Activated CD4-positive, alpha-beta memory T cell treated with anti-CD3 and anti-CD28 coated beads, Interleukin-2, amount 10 ng/mL, durations not matched to agents 7 days and 5 days (primary cell): ENCODE measurements at regions not wholly inside any gene's neighbourhood (a gene's known extent, or its start where the extent isn't known, plus 50 kb on each side); places are given as distances from the start of the nearest gene placed in this dataset.

Source experiments
- CTCF ChIA-PET: fragments of 350-600 bp; sonication (Branson Sonifier 250); formaldehyde crosslinking; loops from one replicate; lab custom pipeline; 2021; ENCODE audit warnings: antibody characterized with exemption, inconsistent platforms; lab: Charles Lee
- POLR2A ChIA-PET: fragments of 350-600 bp; sonication (Branson Sonifier 250); formaldehyde crosslinking; loops from one replicate; lab custom pipeline; 2021; ENCODE audit warnings: antibody characterized with exemption; lab: Charles Lee
- DNase-seq: peaks from one replicate; pipeline ENCODE4 v3.0.0-alpha.2; 2020
- H3K27ac Mint-ChIP-seq: one replicate; pipeline ENCODE4 v1.8.0; 2021; ENCODE audit warnings: mild to moderate bottlenecking, mixed read lengths
- H3K27me3 Mint-ChIP-seq: one replicate; pipeline ENCODE4 v1.8.0; 2021; ENCODE audit warnings: mixed read lengths
- H3K36me3 Mint-ChIP-seq: one replicate; pipeline ENCODE4 v1.8.0; 2021; ENCODE audit warnings: low read depth, mixed read lengths
- H3K4me1 Mint-ChIP-seq: one replicate; pipeline ENCODE4 v1.8.0; 2021; ENCODE audit warnings: mixed read lengths
- H3K4me3 Mint-ChIP-seq: one replicate; pipeline ENCODE4 v1.8.0; 2021; ENCODE audit warnings: mild to moderate bottlenecking, mixed read lengths
- H3K9me3 Mint-ChIP-seq: one replicate; pipeline ENCODE4 v1.8.0; 2021; ENCODE audit warnings: mixed read lengths

GRCh38 chr11:106391771-106392420 is 314.4 kb downstream of the AASDHPPT start:
- POLR2A ChIA-PET, result no interaction called here
- Mint-ChIP-seq H3K9me3 (peaks cover 3% of the 10 kb centered on the region), H3K4me1 (no peaks in the 10 kb centered on the region), H3K27me3 (no peaks in the 10 kb centered on the region), H3K27ac (no peak overlapping the region), H3K36me3 (no peaks in the 10 kb centered on the region), H3K4me3 (no peak overlapping the region)
- CTCF ChIA-PET, result no interaction called here
- DNase-seq, result no peak

GRCh38 chr11:106395716-106396349 is 318.4 kb downstream of the AASDHPPT start:
- DNase-seq, result no peak
- Mint-ChIP-seq H3K36me3 (no peaks in the 10 kb centered on the region), H3K4me1 (no peaks in the 10 kb centered on the region), H3K9me3 (peaks cover 3% of the 10 kb centered on the region), H3K27me3 (no peaks in the 10 kb centered on the region), H3K27ac (no peak overlapping the region), H3K4me3 (no peak overlapping the region)
- ChIA-PET POLR2A (no interaction called here), CTCF (no interaction called here)

- POLR2A ChIA-PET, result no interaction called here
- Mint-ChIP-seq H3K4me1 (no peaks in the 10 kb centered on the region), H3K36me3 (no peaks in the 10 kb centered on the region), H3K27me3 (no peaks in the 10 kb centered on the region), H3K4me3 (no peak overlapping the region), H3K27ac (no peak overlapping the region), H3K9me3 (peaks cover 3% of the 10 kb centered on the region)
- DNase-seq, result no peak
- CTCF ChIA-PET, result no interaction called here
Measured at GRCh38 chr11:106397787-106398501, 320.5 kb downstream of the AASDHPPT start.

- Mint-ChIP-seq H3K4me1 (no peaks in the 10 kb centered on the region), H3K36me3 (no peaks in the 10 kb centered on the region), H3K9me3 (peaks cover 5% of the 10 kb centered on the region), H3K27me3 (no peaks in the 10 kb centered on the region), H3K4me3 (no peak overlapping the region), H3K27ac (no peak overlapping the region)
- no peak for DNase-seq
- POLR2A ChIA-PET, result no interaction called here
- CTCF ChIA-PET, result no interaction called here
Measured at GRCh38 chr11:106398502-106399075, 321.1 kb downstream of the AASDHPPT start.

- ChIA-PET CTCF (no interaction called here), POLR2A (no interaction called here)
- Mint-ChIP-seq H3K27me3 (no peaks in the 10 kb centered on the region), H3K36me3 (no peaks in the 10 kb centered on the region), H3K27ac (no peak overlapping the region), H3K4me3 (no peak overlapping the region), H3K9me3 (peaks cover 6% of the 10 kb centered on the region), H3K4me1 (no peaks in the 10 kb centered on the region)
- DNase-seq, result no peak
Measured at GRCh38 chr11:106399076-106399511, 321.6 kb downstream of the AASDHPPT start.

- Mint-ChIP-seq H3K4me1 (no peaks in the 10 kb centered on the region), H3K27ac (no peak overlapping the region), H3K4me3 (no peak overlapping the region), H3K36me3 (no peaks in the 10 kb centered on the region), H3K27me3 (no peaks in the 10 kb centered on the region), H3K9me3 (peaks cover 6% of the 10 kb centered on the region)
- no peak for DNase-seq
- POLR2A ChIA-PET, result no interaction called here
- CTCF ChIA-PET, result no interaction called here
Measured at GRCh38 chr11:106399624-106400023, 322.2 kb downstream of the AASDHPPT start.

- Mint-ChIP-seq H3K9me3 (peaks cover 10% of the 10 kb centered on the region), H3K4me3 (no peak overlapping the region), H3K27ac (no peak overlapping the region), H3K27me3 (no peaks in the 10 kb centered on the region), H3K36me3 (no peaks in the 10 kb centered on the region), H3K4me1 (no peaks in the 10 kb centered on the region)
- ChIA-PET CTCF (no interaction called here), POLR2A (no interaction called here)
- no peak for DNase-seq
Measured at GRCh38 chr11:106400949-106401570, 323.6 kb downstream of the AASDHPPT start.

GRCh38 chr11:106403751-106404150 is 326.3 kb downstream of the AASDHPPT start:
- peaks cover 10% of the 10 kb centered on the region for H3K9me3 Mint-ChIP-seq
- ChIA-PET POLR2A (no interaction called here), CTCF (no interaction called here)
- H3K4me3 Mint-ChIP-seq, result no peak overlapping the region
- H3K36me3 Mint-ChIP-seq, result no peaks in the 10 kb centered on the region
- no peaks in the 10 kb centered on the region for H3K27me3 Mint-ChIP-seq
- H3K4me1 Mint-ChIP-seq, result no peaks in the 10 kb centered on the region
- no peak for DNase-seq
- H3K27ac Mint-ChIP-seq, result no peak overlapping the region

GRCh38 chr11:106409222-106409621 is 331.8 kb downstream of the AASDHPPT start:
- Mint-ChIP-seq H3K27me3 (no peaks in the 10 kb centered on the region), H3K9me3 (peaks cover 6% of the 10 kb centered on the region), H3K27ac (no peak overlapping the region), H3K36me3 (no peaks in the 10 kb centered on the region), H3K4me3 (no peak overlapping the region), H3K4me1 (no peaks in the 10 kb centered on the region)
- no peak for DNase-seq
- POLR2A ChIA-PET, result no interaction called here
- CTCF ChIA-PET, result no interaction called here

GRCh38 chr11:106409671-106410070 is 332.2 kb downstream of the AASDHPPT start:
- ChIA-PET CTCF (no interaction called here), POLR2A (no interaction called here)
- Mint-ChIP-seq H3K36me3 (no peaks in the 10 kb centered on the region), H3K4me3 (no peak overlapping the region), H3K27me3 (no peaks in the 10 kb centered on the region), H3K9me3 (peaks cover 6% of the 10 kb centered on the region), H3K4me1 (no peaks in the 10 kb centered on the region), H3K27ac (no peak overlapping the region)
- no peak for DNase-seq

- CTCF ChIA-PET, result no interaction called here
- no peaks in the 10 kb centered on the region for H3K9me3 Mint-ChIP-seq
- no peak for DNase-seq
- no peaks in the 10 kb centered on the region for H3K27me3 Mint-ChIP-seq
- H3K36me3 Mint-ChIP-seq, result no peaks in the 10 kb centered on the region
- H3K4me1 Mint-ChIP-seq, result no peaks in the 10 kb centered on the region
- H3K4me3 Mint-ChIP-seq, result no peak overlapping the region
- POLR2A ChIA-PET, result no interaction called here
- H3K27ac Mint-ChIP-seq, result no peak overlapping the region
Measured at GRCh38 chr11:106410902-106411301, 333.4 kb downstream of the AASDHPPT start.

GRCh38 chr11:106413222-106413621 is 335.8 kb downstream of the AASDHPPT start:
- no peak for DNase-seq
- ChIA-PET POLR2A (no interaction called here), CTCF (no interaction called here)
- Mint-ChIP-seq H3K36me3 (no peaks in the 10 kb centered on the region), H3K9me3 (no peaks in the 10 kb centered on the region), H3K4me1 (no peaks in the 10 kb centered on the region), H3K27me3 (no peaks in the 10 kb centered on the region), H3K4me3 (no peak overlapping the region), H3K27ac (no peak overlapping the region)

- Mint-ChIP-seq H3K27ac (no peak overlapping the region), H3K9me3 (no peaks in the 10 kb centered on the region), H3K36me3 (no peaks in the 10 kb centered on the region), H3K4me1 (no peaks in the 10 kb centered on the region), H3K4me3 (no peak overlapping the region), H3K27me3 (no peaks in the 10 kb centered on the region)
- ChIA-PET CTCF (interaction anchor here (0.7 kb wide), 1 partner anchor 96 kb away, joined by 3 read pairs; no protein-coding TSS in a partner anchor), POLR2A (no interaction called here)
- DNase-seq, result no peak
Measured at GRCh38 chr11:106415510-106415909, 338.0 kb downstream of the AASDHPPT start.
